IMR-90 (cell line): ENCODE measurements at regions not wholly inside any gene's neighbourhood (a gene's known extent, or its start where the extent isn't known, plus 50 kb on each side); places are given as distances from the start of the nearest gene placed in this dataset.

ENCODE experiments used
- ATAC-seq: fragments of 200-7000 bp; cut with Tn5 transposase; 2 replicates; pipeline ENCODE4 v1.9.1; 2020; ENCODE audit warnings: low read depth, mild to moderate bottlenecking, moderate library complexity
- BruUV-seq: library from RNA; stranded (reverse); fragments of 400-500 nt; replicated peaks from 2 replicates; lab custom pipeline; 2021; lab: Mats Ljungman, UMichigan
- CTCF ChIA-PET: fragments of 300-600 bp; formaldehyde crosslinking; extraction: SDS; loops from one replicate; lab custom pipeline; 2021; ENCODE audit warnings: antibody characterized with exemption; lab: Yijun Ruan, JAX
- POLR2A ChIA-PET: fragments of 300-600 bp; sonication (Branson Sonifier 250); formaldehyde crosslinking; loops from one replicate; lab custom pipeline; 2022; ENCODE audit warnings: antibody characterized with exemption; ENCODE audit not compliant: unreplicated experiment; lab: Charles Lee
- DNase-seq: peaks from one replicate; pipeline ENCODE4 v3.0.0; 2013
- H2AFZ ChIP-seq: replicated peaks from 2 replicates; pipeline ENCODE3; 2013; ENCODE audit warnings: low read length, mild to moderate bottlenecking; ENCODE audit not compliant: poor library complexity
- H2AK5ac ChIP-seq: 2 replicates; pipeline ENCODE4 v1.6.1; 2013; ENCODE audit warnings: low read depth, low read length, inconsistent platforms
- H2AK9ac ChIP-seq: replicated peaks from 2 replicates; pipeline ENCODE3; 2013; ENCODE audit warnings: mild to moderate bottlenecking, low read depth, low read length, moderate library complexity; ENCODE audit not compliant: poor library complexity
- H2BK120ac ChIP-seq: 2 replicates; pipeline ENCODE4 v1.6.1; 2013; ENCODE audit warnings: low read depth, low read length, inconsistent platforms
- H2BK15ac ChIP-seq: 3 replicates; pipeline ENCODE4 v1.6.1; 2013; ENCODE audit warnings: low read depth, low read length, inconsistent platforms
- H2BK20ac ChIP-seq: 2 replicates; pipeline ENCODE4 v1.6.1; 2013; ENCODE audit warnings: low read depth, mild to moderate bottlenecking, inconsistent platforms, low read length, moderate library complexity
- H2BK5ac ChIP-seq: 2 replicates; pipeline ENCODE4 v1.6.1; 2013; ENCODE audit warnings: mild to moderate bottlenecking, low read depth, low read length, inconsistent platforms; ENCODE audit not compliant: poor library complexity, severe bottlenecking
- H3K14ac ChIP-seq: replicated peaks from 2 replicates; pipeline ENCODE4 v1.6.1; 2013; ENCODE audit warnings: low read depth, low read length, inconsistent platforms
- H3K18ac ChIP-seq: 2 replicates; pipeline ENCODE4 v1.6.1; 2013; ENCODE audit warnings: low read depth, low read length, control low read depth
- H3K23ac ChIP-seq: 2 replicates; pipeline ENCODE4 v1.6.1; 2013; ENCODE audit warnings: low read depth, low read length, inconsistent platforms
- H3K27ac ChIP-seq: 2 replicates; pipeline ENCODE4 v1.5.1; 2013; ENCODE audit warnings: mild to moderate bottlenecking, control low read depth, low read length; ENCODE audit not compliant: insufficient read depth
- H3K27me3 ChIP-seq: 2 replicates; pipeline ENCODE4 v1.6.1; 2013; ENCODE audit warnings: low read length; ENCODE audit not compliant: control insufficient read depth, insufficient read depth
- H3K36me3 ChIP-seq: 2 replicates; pipeline ENCODE4 v1.6.1; 2013; ENCODE audit warnings: low read length, mixed read lengths; ENCODE audit not compliant: control insufficient read depth, insufficient read depth
- H3K4ac ChIP-seq: 2 replicates; pipeline ENCODE4 v1.6.1; 2013; ENCODE audit warnings: low read depth, low read length, inconsistent platforms
- H3K4me1 ChIP-seq: 2 replicates; pipeline ENCODE4 v1.6.1; 2013; ENCODE audit warnings: low read length, mixed read lengths; ENCODE audit not compliant: control insufficient read depth, insufficient read depth
- H3K4me2 ChIP-seq: 2 replicates; pipeline ENCODE4 v1.6.1; 2013; ENCODE audit warnings: low read depth, mild to moderate bottlenecking, control low read depth, low read length, moderate library complexity
- H3K4me3 ChIP-seq: 2 replicates; pipeline ENCODE4 v1.5.1; 2013; ENCODE audit warnings: low read depth, mild to moderate bottlenecking, control low read depth, low read length, moderate library complexity; ENCODE audit not compliant: insufficient read depth
- H3K56ac ChIP-seq: 2 replicates; pipeline ENCODE4 v1.6.1; 2013; ENCODE audit warnings: low read length, inconsistent platforms; ENCODE audit not compliant: insufficient read depth; ENCODE audit errors: extremely low read depth
- H3K79me1 ChIP-seq, 2 experiments: 2 replicates each; pipeline ENCODE4 v1.6.1; 2013; ENCODE audit warnings: low read length in 2 of 2, inconsistent platforms in 1 of 2, low read depth in 1 of 2
- H3K9ac ChIP-seq: 2 replicates; pipeline ENCODE4 v1.6.1; 2013; ENCODE audit warnings: low read depth, low read length, control low read depth
- H3K9me1 ChIP-seq: 2 replicates; pipeline ENCODE4 v1.6.1; 2013; ENCODE audit warnings: low read length, inconsistent platforms; ENCODE audit not compliant: insufficient read depth
- H3K9me3 ChIP-seq: 2 replicates; pipeline ENCODE4 v1.6.1; 2013; ENCODE audit warnings: low read length; ENCODE audit not compliant: control insufficient read depth, insufficient read depth
- H4K20me1 ChIP-seq: 2 replicates; pipeline ENCODE4 v1.6.1; 2013; ENCODE audit warnings: low read length, inconsistent platforms; ENCODE audit not compliant: insufficient read depth
- H4K5ac ChIP-seq: 2 replicates; pipeline ENCODE4 v1.6.1; 2013; ENCODE audit warnings: mild to moderate bottlenecking, low read depth, low read length, control low read depth
- H4K8ac ChIP-seq, 2 experiments: 2 replicates each; pipeline ENCODE4 v1.6.1; 2013; ENCODE audit warnings: low read depth in 2 of 2, low read length in 2 of 2, control low read depth in 1 of 2, inconsistent platforms in 1 of 2
- H4K91ac ChIP-seq: 2 replicates; pipeline ENCODE4 v1.6.1; 2013; ENCODE audit warnings: low read depth, low read length, inconsistent platforms; ENCODE audit not compliant: insufficient read depth
- CHD1 ChIP-seq: IDR thresholded peaks from 2 replicates; pipeline ENCODE4 v1.6.1; 2012; ENCODE audit warnings: low read depth, low read length, improper control_type of control experiment
- FOS ChIP-seq: fragments of 150-350 bp; IDR thresholded peaks from 2 replicates; pipeline ENCODE4 v1.6.1; 2016; ENCODE audit warnings: low read depth, low read length
- MAFK ChIP-seq: IDR thresholded peaks from 2 replicates; pipeline ENCODE4 v1.6.1; 2012; ENCODE audit warnings: low read depth, low read length, improper control_type of control experiment
- RAD21 ChIP-seq: IDR thresholded peaks from 2 replicates; pipeline ENCODE4 v1.6.1; 2012; ENCODE audit warnings: low read length, improper control_type of control experiment
- RCOR1 ChIP-seq: IDR thresholded peaks from 2 replicates; pipeline ENCODE4 v1.6.1; 2012; ENCODE audit warnings: mild to moderate bottlenecking, low read length, improper control_type of control experiment; ENCODE audit not compliant: insufficient replicate concordance
- SMC3 ChIP-seq: fragments of 150-350 bp; IDR thresholded peaks from 2 replicates; pipeline ENCODE4 v1.6.1; 2016; ENCODE audit warnings: low read depth, mild to moderate bottlenecking, antibody characterized with exemption, low read length, moderate library complexity
- WGBS, 2 experiments: methylation state at CpG; one replicate each; pipeline versions ENCODE4 v1.1.5 to v1.1.7; 2013; ENCODE audit warnings: missing lambda C conversion rate in 2 of 2; ENCODE audit not compliant: insufficient read length in 1 of 2; ENCODE audit errors: extremely low coverage in 2 of 2; 5-methylcytosine and 5-hydroxymethylcytosine counted together
- dilution Hi-C: fragments of 300-500 bp; cut with HindIII; formaldehyde crosslinking; loops from one replicate; pipeline ENCODE4 v1.14.3; 2018; ENCODE audit warnings: low sequenced_read_pairs; ENCODE audit not compliant: unreplicated experiment
- in situ Hi-C: fragments of 300-500 bp; cut with MboI; formaldehyde crosslinking; loops from 3 replicates; pipeline ENCODE4 v1.14.3; 2019; ENCODE audit warnings: low sequenced_read_pairs, inconsistent platforms, mixed read lengths
- intact Hi-C: fragments of 100-400 bp; cut with micrococcal nuclease; formaldehyde crosslinking; loops from 2 replicates; pipeline ENCODE4 v1.10.0; 2022

DNA sequence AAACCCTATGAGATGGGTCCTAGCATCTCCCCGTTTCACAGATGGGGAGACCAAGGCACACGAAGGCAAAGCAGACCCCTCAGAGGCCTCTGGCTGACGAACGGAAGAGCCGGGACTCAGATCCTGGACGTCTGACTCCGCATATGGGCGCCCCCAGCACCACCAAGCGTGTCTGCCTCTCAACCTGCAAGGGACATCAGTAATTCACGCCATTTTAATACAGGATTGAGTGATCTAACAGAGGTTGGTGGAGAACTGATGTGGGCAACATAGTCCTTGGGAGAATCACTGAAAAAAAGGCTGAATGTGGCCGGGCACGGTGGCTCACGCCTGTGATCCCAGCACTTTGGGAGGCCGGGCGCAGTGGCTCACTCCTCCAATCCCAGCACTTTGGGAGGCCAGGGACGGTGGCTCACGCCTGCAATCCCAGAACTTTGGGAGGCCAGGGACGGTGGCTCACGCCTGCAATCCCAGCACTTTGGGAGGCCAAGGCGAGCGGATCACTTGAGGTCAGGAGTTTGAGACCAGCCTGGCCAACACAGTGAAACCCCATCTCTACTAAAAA, 206.6 kb downstream of the DLL1 start:
- ChIA-PET POLR2A (no interaction called here), CTCF (no interaction called here)
- Histone ChIP-seq H3K79me1 (no peaks in the 10 kb centered on the region), H3K9ac (no peak overlapping the region), H3K4me2 (no peak overlapping the region), H4K20me1 (no peaks in the 10 kb centered on the region), H3K9me1 (no peaks in the 10 kb centered on the region), H3K36me3 (no peaks in the 10 kb centered on the region), H2AFZ (no peak overlapping the region), H2BK15ac (no peak overlapping the region), H4K91ac (no peak overlapping the region), H4K5ac (no peak overlapping the region), H4K8ac (no peak overlapping the region), H2BK5ac (no peak overlapping the region), H2AK9ac (no peak overlapping the region), H3K4me3 (no peak overlapping the region), H3K56ac (no peak overlapping the region), H2BK20ac (no peak overlapping the region), H2BK120ac (no peak overlapping the region), H3K4ac (no peak overlapping the region), H3K27me3 (no peaks in the 10 kb centered on the region), H3K9me3 (peaks cover 51% of the 10 kb centered on the region), H3K18ac (no peak overlapping the region), H3K27ac (no peak overlapping the region), H3K23ac (no peak overlapping the region), H3K4me1 (no peaks in the 10 kb centered on the region), H2AK5ac (no peak overlapping the region), H3K14ac (no peak overlapping the region)
- 40% methylated on average over 2 of the region's 21 CpGs; no CpG with 5 or more reads in 1 of the 2 experiments for WGBS, 2 experiments
- in situ Hi-C loops (no loop called here), intact Hi-C loops (no loop called here), dilution Hi-C loops (no loop called here)
- ATAC-seq (no peak), DNase-seq (no peak)
- no TSS peak for BruUV-seq
- TF ChIP-seq RAD21 (no peak), FOS (no peak), SMC3 (no peak), CHD1 (no peak), MAFK (no peak), RCOR1 (no peak)
